ENCODE measurements at regions not wholly inside any gene's neighbourhood (a gene's known extent, or its start where the extent isn't known, plus 50 kb on each side); places are given as distances from the start of the nearest gene placed in this dataset.

GRCh38 chr9:116061546-116062205, 91.9 kb upstream of the PAPPA start:
- no peaks in the 10 kb centered on the region for H3K9me2 ChIP-seq (ENCODE audit: insufficient read depth)
- no peak overlapping the region for H3K27ac ChIP-seq
- DNase-seq: no peak
- TF ChIP-seq EZH2 (IDR thresholded peaks at IDR 0.05; ENCODE audit: insufficient read depth, poor library complexity, severe bottlenecking): no peak
- TF ChIP-seq EZH2phosphoT487 (IDR thresholded peaks at IDR 0.05; ENCODE audit: insufficient read depth, low read depth): no peak
- peaks cover 3% of the 10 kb centered on the region; the same call in 1 of the 2 replicates for H3F3A ChIP-seq (ENCODE audit: insufficient read depth)
- no peaks in the 10 kb centered on the region for H3K79me2 ChIP-seq (ENCODE audit: insufficient read depth)
- H3K27me3 ChIP-seq (replicated peaks; ENCODE audit: insufficient read depth): no peaks in the 10 kb centered on the region
- no peaks in the 10 kb centered on the region for H4K20me1 ChIP-seq (ENCODE audit: insufficient read depth)
- H3K4me2 ChIP-seq (ENCODE audit: unreplicated experiment): no peak overlapping the region
- in situ Hi-C loops (cut with MboI): no loop called here
- no peak overlapping the region for H2AFZ ChIP-seq
- no peaks in the 10 kb centered on the region for H3K36me3 ChIP-seq (ENCODE audit: low read depth)
- peaks cover 5% of the 10 kb centered on the region; the same call in 1 of the 2 replicates for H3K4me1 ChIP-seq (ENCODE audit: insufficient read depth)
- no peak overlapping the region for H3K9ac ChIP-seq
- 94 to 95% methylated on average over 2 of the region's 2 CpGs for WGBS, 2 experiments (ENCODE audit: low coverage in 1 of 2, low lambda C conversion rate in 2 of 2, missing lambda C conversion rate in 2 of 2)
- H3K9me3 ChIP-seq (ENCODE audit: low read depth): no peaks in the 10 kb centered on the region
- no peak overlapping the region for H3K4me3 ChIP-seq

GRCh38 chr9:116062206-116062550, 91.4 kb upstream of the PAPPA start:
- peaks cover 3% of the 10 kb centered on the region; the same call in 1 of the 2 replicates for H3F3A ChIP-seq (ENCODE audit: insufficient read depth)
- no peaks in the 10 kb centered on the region for H3K9me2 ChIP-seq (ENCODE audit: insufficient read depth)
- TF ChIP-seq EZH2 (IDR thresholded peaks at IDR 0.05; ENCODE audit: insufficient read depth, poor library complexity, severe bottlenecking) (no peak), EZH2phosphoT487 (IDR thresholded peaks at IDR 0.05; ENCODE audit: insufficient read depth, low read depth) (no peak)
- H4K20me1 ChIP-seq (ENCODE audit: insufficient read depth): no peaks in the 10 kb centered on the region
- no peak for DNase-seq
- no peaks in the 10 kb centered on the region for H3K79me2 ChIP-seq (ENCODE audit: insufficient read depth)
- H3K36me3 ChIP-seq (ENCODE audit: low read depth): no peaks in the 10 kb centered on the region
- no peak overlapping the region for H3K27ac ChIP-seq
- H3K9ac ChIP-seq: no peak overlapping the region
- no peaks in the 10 kb centered on the region for H3K9me3 ChIP-seq (ENCODE audit: low read depth)
- 74 to 77% methylated on average over 2 of the region's 2 CpGs for WGBS, 2 experiments (ENCODE audit: low coverage in 1 of 2, low lambda C conversion rate in 2 of 2, missing lambda C conversion rate in 2 of 2)
- in situ Hi-C loops (cut with MboI): no loop called here
- H2AFZ ChIP-seq: no peak overlapping the region
- H3K4me3 ChIP-seq: no peak overlapping the region
- no peaks in the 10 kb centered on the region for H3K27me3 ChIP-seq (replicated peaks; ENCODE audit: insufficient read depth)
- H3K4me2 ChIP-seq (ENCODE audit: unreplicated experiment): no peak overlapping the region
- H3K4me1 ChIP-seq (ENCODE audit: insufficient read depth): peaks cover 5% of the 10 kb centered on the region; the same call in 1 of the 2 replicates

- H3K4me1 ChIP-seq (ENCODE audit: insufficient read depth): peaks cover 6% of the 10 kb centered on the region
- H3K9me2 ChIP-seq (ENCODE audit: insufficient read depth): no peaks in the 10 kb centered on the region
- in situ Hi-C loops (cut with MboI): no loop called here
- DNase-seq: no peak
- no peak overlapping the region for H2AFZ ChIP-seq
- no peak overlapping the region for H3K27ac ChIP-seq
- no peak overlapping the region for H3K9ac ChIP-seq
- no peaks in the 10 kb centered on the region for H3K9me3 ChIP-seq (ENCODE audit: low read depth)
- H3K4me3 ChIP-seq: no peak overlapping the region
- H3K4me2 ChIP-seq (ENCODE audit: unreplicated experiment): no peak overlapping the region
- H3K79me2 ChIP-seq (ENCODE audit: insufficient read depth): no peaks in the 10 kb centered on the region
- no peaks in the 10 kb centered on the region for H3K27me3 ChIP-seq (replicated peaks; ENCODE audit: insufficient read depth)
- H3F3A ChIP-seq (ENCODE audit: insufficient read depth): peaks cover 9% of the 10 kb centered on the region; the same call in 1 of the 2 replicates
- H4K20me1 ChIP-seq (ENCODE audit: insufficient read depth): no peaks in the 10 kb centered on the region
- TF ChIP-seq EZH2 (IDR thresholded peaks at IDR 0.05; ENCODE audit: insufficient read depth, poor library complexity, severe bottlenecking): no peak
- TF ChIP-seq EZH2phosphoT487 (IDR thresholded peaks at IDR 0.05; ENCODE audit: insufficient read depth, low read depth): no peak
- WGBS, 2 experiments (ENCODE audit: low coverage in 1 of 2, low lambda C conversion rate in 2 of 2, missing lambda C conversion rate in 2 of 2): 85 to 87% methylated on average over 3 of the region's 3 CpGs
- H3K36me3 ChIP-seq (ENCODE audit: low read depth): no peaks in the 10 kb centered on the region
Measured at GRCh38 chr9:116064970-116065369, 88.6 kb upstream of the PAPPA start.

- Histone ChIP-seq H3K27me3 (replicated peaks; ENCODE audit: insufficient read depth) (no peaks in the 10 kb centered on the region), H3K9ac (no peak overlapping the region), H3K36me3 (ENCODE audit: low read depth) (no peaks in the 10 kb centered on the region), H3K4me3 (no peak overlapping the region), H3K4me1 (ENCODE audit: insufficient read depth) (peaks cover 16% of the 10 kb centered on the region), H4K20me1 (ENCODE audit: insufficient read depth) (no peaks in the 10 kb centered on the region), H2AFZ (no peak overlapping the region), H3K9me2 (ENCODE audit: insufficient read depth) (no peaks in the 10 kb centered on the region), H3K27ac (no peak overlapping the region), H3K79me2 (ENCODE audit: insufficient read depth) (no peaks in the 10 kb centered on the region), H3K4me2 (ENCODE audit: unreplicated experiment) (no peak overlapping the region), H3K9me3 (ENCODE audit: low read depth) (no peaks in the 10 kb centered on the region), H3F3A (ENCODE audit: insufficient read depth) (peaks cover 20% of the 10 kb centered on the region)
- no peak for TF ChIP-seq EZH2phosphoT487 (IDR thresholded peaks at IDR 0.05; ENCODE audit: insufficient read depth, low read depth)
- TF ChIP-seq EZH2 (IDR thresholded peaks at IDR 0.05; ENCODE audit: insufficient read depth, poor library complexity, severe bottlenecking): no peak
- WGBS, 2 experiments (ENCODE audit: low coverage in 1 of 2, low lambda C conversion rate in 2 of 2, missing lambda C conversion rate in 2 of 2): 56 to 63% methylated on average over 3 of the region's 3 CpGs
- peak; percentile 40 for DNase-seq
- in situ Hi-C loops (cut with MboI): no loop called here
Measured at GRCh38 chr9:116066221-116066620, 87.4 kb upstream of the PAPPA start.
